ENCODE measurements at regions not wholly inside any gene's neighbourhood (a gene's known extent, or its start where the extent isn't known, plus 50 kb on each side); places are given as distances from the start of the nearest gene placed in this dataset.
"Not testable (repeated sequence)": the region's sequence is repeated elsewhere in the genome, so short reads cannot be mapped to it uniquely, and the experiment has no call there.

GRCh38 chr10:78339251-78339650 is 305.6 kb downstream of the RPS24 start:
- TF ChIP-seq, protein P1, sequence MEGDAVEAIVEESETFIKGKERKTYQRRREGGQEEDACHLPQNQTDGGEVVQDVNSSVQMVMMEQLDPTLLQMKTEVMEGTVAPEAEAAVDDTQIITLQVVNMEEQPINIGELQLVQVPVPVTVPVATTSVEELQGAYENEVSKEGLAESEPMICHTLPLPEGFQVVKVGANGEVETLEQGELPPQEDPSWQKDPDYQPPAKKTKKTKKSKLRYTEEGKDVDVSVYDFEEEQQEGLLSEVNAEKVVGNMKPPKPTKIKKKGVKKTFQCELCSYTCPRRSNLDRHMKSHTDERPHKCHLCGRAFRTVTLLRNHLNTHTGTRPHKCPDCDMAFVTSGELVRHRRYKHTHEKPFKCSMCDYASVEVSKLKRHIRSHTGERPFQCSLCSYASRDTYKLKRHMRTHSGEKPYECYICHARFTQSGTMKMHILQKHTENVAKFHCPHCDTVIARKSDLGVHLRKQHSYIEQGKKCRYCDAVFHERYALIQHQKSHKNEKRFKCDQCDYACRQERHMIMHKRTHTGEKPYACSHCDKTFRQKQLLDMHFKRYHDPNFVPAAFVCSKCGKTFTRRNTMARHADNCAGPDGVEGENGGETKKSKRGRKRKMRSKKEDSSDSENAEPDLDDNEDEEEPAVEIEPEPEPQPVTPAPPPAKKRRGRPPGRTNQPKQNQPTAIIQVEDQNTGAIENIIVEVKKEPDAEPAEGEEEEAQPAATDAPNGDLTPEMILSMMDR (IDR thresholded peaks at IDR 0.05; ENCODE audit: partially characterized antibody, unreplicated experiment): no peak
- DNase-seq: no peak

GRCh38 chr10:78341953-78342614 is 308.4 kb downstream of the RPS24 start:
- peaks cover 11% of the 10 kb centered on the region for H3K36me3 Mint-ChIP-seq (ENCODE audit: unreplicated experiment)
- peaks cover 6% of the 10 kb centered on the region for H3K27me3 Mint-ChIP-seq (ENCODE audit: unreplicated experiment)
- H3K9me3 Mint-ChIP-seq (ENCODE audit: unreplicated experiment): peaks cover 2% of the 10 kb centered on the region
- no peaks in the 10 kb centered on the region for H3K4me1 Mint-ChIP-seq (ENCODE audit: low read depth, unreplicated experiment)
- H3K27ac Mint-ChIP-seq (ENCODE audit: unreplicated experiment): no peak overlapping the region
- H3K4me3 Mint-ChIP-seq (ENCODE audit: unreplicated experiment): no peak overlapping the region
- DNase-seq: no peak
- TF ChIP-seq, protein P1 (IDR thresholded peaks at IDR 0.05; ENCODE audit: partially characterized antibody, unreplicated experiment): no peak

More at GRCh38 chr10:78339251-78339650, 305.6 kb downstream of the RPS24 start:
- Mint-ChIP-seq H3K9me3 (ENCODE audit: unreplicated experiment) (peaks cover 2% of the 10 kb centered on the region), H3K27me3 (ENCODE audit: unreplicated experiment) (peaks cover 9% of the 10 kb centered on the region), H3K4me3 (ENCODE audit: unreplicated experiment) (no peak overlapping the region), H3K36me3 (ENCODE audit: unreplicated experiment) (peaks cover 9% of the 10 kb centered on the region), H3K27ac (ENCODE audit: unreplicated experiment) (no peak overlapping the region), H3K4me1 (ENCODE audit: low read depth, unreplicated experiment) (peaks cover 3% of the 10 kb centered on the region)

- Mint-ChIP-seq H3K4me1 (ENCODE audit: low read depth, unreplicated experiment) (no peaks in the 10 kb centered on the region), H3K36me3 (ENCODE audit: unreplicated experiment) (peaks cover 15% of the 10 kb centered on the region), H3K9me3 (ENCODE audit: unreplicated experiment) (peaks cover 2% of the 10 kb centered on the region), H3K27me3 (ENCODE audit: unreplicated experiment) (peaks cover 8% of the 10 kb centered on the region), H3K4me3 (ENCODE audit: unreplicated experiment) (no peak overlapping the region), H3K27ac (ENCODE audit: unreplicated experiment) (no peak overlapping the region)
- DNase-seq: peak; percentile 4
- TF ChIP-seq, protein P1 (IDR thresholded peaks at IDR 0.05; ENCODE audit: partially characterized antibody, unreplicated experiment): no peak
Measured at GRCh38 chr10:78342827-78343653, 309.4 kb downstream of the RPS24 start.

DNA sequence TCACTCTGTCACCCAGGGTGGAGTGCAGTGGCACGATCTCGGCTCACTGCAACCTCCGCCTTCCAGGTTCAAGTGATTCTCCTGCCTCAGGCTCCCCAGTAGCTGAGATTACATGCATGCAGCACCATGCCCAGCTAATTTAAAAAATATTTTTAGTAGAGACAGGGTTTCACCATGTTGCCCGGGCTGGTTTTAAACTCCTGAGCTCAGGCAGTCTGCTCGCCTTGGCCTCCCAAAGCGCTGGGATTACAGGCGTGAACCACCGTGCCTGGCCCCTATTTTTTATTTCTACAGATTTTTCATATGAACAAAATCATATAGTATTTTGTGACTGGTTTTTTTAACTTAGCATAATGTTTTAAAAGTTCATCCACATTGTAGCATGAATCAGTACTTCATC is 310.6 kb downstream of the RPS24 start:
- H3K36me3 Mint-ChIP-seq (ENCODE audit: unreplicated experiment); H3K9me3 Mint-ChIP-seq (ENCODE audit: unreplicated experiment); H3K4me1 Mint-ChIP-seq (ENCODE audit: low read depth, unreplicated experiment); H3K27ac Mint-ChIP-seq (ENCODE audit: unreplicated experiment); H3K27me3 Mint-ChIP-seq (ENCODE audit: unreplicated experiment); H3K4me3 Mint-ChIP-seq (ENCODE audit: unreplicated experiment); DNase-seq: not testable (repeated sequence)

DNA sequence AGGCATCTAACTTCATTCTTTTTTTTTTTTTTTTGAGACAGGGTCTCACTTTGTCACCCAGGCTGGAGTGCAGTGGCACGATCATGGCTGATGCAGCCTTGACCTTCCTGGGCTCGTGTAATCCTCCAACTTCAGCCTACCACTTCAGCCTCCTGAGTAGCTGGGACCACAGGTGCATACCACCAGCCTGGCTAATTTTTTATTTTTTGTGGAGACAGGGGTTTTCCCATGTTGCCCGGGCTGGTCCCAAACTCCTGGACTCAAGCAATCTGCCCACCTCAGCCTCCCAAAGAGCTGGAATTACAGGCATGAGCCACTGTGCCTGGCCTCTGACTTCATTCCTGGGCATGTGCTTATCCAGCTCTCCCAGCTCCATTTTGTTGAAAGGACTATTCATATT is 311.9 kb downstream of the RPS24 start:
- not testable (repeated sequence) for H3K27me3 Mint-ChIP-seq (ENCODE audit: unreplicated experiment); H3K9me3 Mint-ChIP-seq (ENCODE audit: unreplicated experiment); H3K4me3 Mint-ChIP-seq (ENCODE audit: unreplicated experiment); H3K4me1 Mint-ChIP-seq (ENCODE audit: low read depth, unreplicated experiment); H3K36me3 Mint-ChIP-seq (ENCODE audit: unreplicated experiment); H3K27ac Mint-ChIP-seq (ENCODE audit: unreplicated experiment)
- peak; percentile 3 for DNase-seq

- DNase-seq: no peak
- TF ChIP-seq, protein P1 (IDR thresholded peaks at IDR 0.05; ENCODE audit: partially characterized antibody, unreplicated experiment): no peak
- no peaks in the 10 kb centered on the region for H3K4me1 Mint-ChIP-seq (ENCODE audit: low read depth, unreplicated experiment)
Measured at GRCh38 chr10:78346721-78347120, 313.1 kb downstream of the RPS24 start.

More at GRCh38 chr10:78346721-78347120, 313.1 kb downstream of the RPS24 start:
- Mint-ChIP-seq H3K36me3 (ENCODE audit: unreplicated experiment) (peaks cover 6% of the 10 kb centered on the region), H3K4me3 (ENCODE audit: unreplicated experiment) (no peak overlapping the region), H3K27ac (ENCODE audit: unreplicated experiment) (no peak overlapping the region), H3K27me3 (ENCODE audit: unreplicated experiment) (peaks cover 2% of the 10 kb centered on the region), H3K9me3 (ENCODE audit: unreplicated experiment) (no peaks in the 10 kb centered on the region)
